ENCODE measurements at regions not wholly inside any gene's neighbourhood (a gene's known extent, or its start where the extent isn't known, plus 50 kb on each side); places are given as distances from the start of the nearest gene placed in this dataset.

DNA sequence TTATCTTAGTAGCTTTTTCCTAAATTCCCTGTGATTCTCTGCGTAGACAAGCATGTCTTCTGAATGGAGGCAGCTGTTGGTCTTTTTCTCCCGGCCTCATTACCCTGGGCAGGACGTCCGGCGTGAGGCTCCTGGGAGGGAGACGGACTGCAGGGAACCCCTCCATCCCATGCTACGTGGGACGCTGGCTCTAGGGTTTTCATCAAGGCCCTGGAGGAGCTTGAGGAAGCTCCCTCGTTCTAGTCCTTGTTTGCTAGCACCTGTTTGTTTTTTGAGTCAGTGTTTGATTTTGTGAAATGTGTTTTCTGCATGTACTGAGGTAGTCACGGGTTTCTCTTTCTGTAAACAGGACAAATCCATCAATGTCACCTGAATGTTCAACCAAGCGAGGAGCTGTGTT, 99.3 kb upstream of the TMEM18 start:
- TF ChIP-seq, protein P1, sequence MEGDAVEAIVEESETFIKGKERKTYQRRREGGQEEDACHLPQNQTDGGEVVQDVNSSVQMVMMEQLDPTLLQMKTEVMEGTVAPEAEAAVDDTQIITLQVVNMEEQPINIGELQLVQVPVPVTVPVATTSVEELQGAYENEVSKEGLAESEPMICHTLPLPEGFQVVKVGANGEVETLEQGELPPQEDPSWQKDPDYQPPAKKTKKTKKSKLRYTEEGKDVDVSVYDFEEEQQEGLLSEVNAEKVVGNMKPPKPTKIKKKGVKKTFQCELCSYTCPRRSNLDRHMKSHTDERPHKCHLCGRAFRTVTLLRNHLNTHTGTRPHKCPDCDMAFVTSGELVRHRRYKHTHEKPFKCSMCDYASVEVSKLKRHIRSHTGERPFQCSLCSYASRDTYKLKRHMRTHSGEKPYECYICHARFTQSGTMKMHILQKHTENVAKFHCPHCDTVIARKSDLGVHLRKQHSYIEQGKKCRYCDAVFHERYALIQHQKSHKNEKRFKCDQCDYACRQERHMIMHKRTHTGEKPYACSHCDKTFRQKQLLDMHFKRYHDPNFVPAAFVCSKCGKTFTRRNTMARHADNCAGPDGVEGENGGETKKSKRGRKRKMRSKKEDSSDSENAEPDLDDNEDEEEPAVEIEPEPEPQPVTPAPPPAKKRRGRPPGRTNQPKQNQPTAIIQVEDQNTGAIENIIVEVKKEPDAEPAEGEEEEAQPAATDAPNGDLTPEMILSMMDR (conservative IDR thresholded peaks at IDR 0.05), result no peak
- no peak for TF ChIP-seq EZH2 (IDR thresholded peaks at IDR 0.05; ENCODE audit: low read depth)
